HG03558 (cell line): ENCODE measurements at regions not wholly inside any gene's neighbourhood (a gene's known extent, or its start where the extent isn't known, plus 50 kb on each side); places are given as distances from the start of the nearest gene placed in this dataset.
"Not testable (repeated sequence)": the region's sequence is repeated elsewhere in the genome, so short reads cannot be mapped to it uniquely, and the experiment has no call there.

Experiments
- ATAC-seq: cut with Tn5 transposase; IDR thresholded peaks from one replicate; pipeline ENCODE4 v1.9.1; 2021; ENCODE audit warnings: moderate number of reproducible peaks; ENCODE audit not compliant: unreplicated experiment; ENCODE audit errors: extremely low read depth

DNA sequence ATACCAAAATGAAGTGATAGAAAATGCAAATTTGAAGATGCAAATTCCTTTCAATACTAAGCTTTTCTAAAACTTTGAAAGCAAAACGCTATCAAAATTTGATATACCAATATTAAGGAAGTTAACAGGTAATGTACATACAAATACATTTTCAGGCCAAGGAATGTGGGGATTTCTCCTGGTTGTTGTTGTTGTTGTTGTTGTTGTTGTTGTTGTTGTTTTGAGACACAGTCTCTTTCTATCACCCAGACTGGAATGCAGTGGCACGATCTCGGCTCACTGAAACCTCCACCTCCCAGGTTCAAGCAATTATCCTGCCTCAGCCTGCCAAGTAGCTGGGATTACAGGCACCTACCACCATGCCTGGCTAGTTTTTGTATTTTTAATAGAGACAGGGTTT is 224.7 kb upstream of the NEBL start:
- ATAC-seq, result not testable (repeated sequence)

DNA sequence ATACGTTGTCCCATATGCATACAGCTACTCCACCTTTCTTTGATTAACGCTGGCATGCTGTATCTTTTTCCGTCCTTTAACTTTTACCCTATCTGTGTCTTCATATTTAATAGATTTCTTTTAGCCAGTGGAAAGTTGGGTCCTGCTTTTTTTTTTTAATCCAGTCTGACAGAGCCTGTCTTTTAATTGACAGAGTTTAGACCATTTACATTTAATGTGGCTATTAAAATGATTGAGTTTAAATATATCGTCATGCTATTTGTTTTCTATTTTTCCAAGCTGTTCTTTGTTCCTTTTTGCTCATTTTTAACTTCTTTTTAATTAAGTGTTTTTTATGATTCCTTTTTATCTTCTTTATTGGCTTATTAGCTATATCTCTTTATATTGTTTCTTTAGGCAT is 217.6 kb upstream of the NEBL start:
- ATAC-seq, result no peak

DNA sequence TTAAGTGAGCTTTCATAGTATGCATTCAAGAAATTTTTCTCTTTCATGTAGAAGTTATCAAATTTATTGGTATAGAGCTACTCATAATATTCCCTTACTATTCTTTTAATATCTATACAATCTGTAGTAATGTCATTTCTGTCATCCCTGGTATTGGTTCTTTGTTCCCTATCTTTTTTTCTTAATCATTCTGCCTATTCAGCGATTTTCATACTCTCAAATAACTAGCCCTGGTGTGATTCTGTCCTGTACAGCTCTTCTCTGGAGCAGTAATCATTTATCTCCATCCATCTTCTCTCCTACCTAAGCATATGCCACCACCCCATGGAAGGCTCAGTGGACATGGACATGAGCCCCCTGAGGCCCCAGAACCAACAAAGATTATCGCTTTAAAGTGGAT is 213.2 kb upstream of the NEBL start:
- ATAC-seq, result no peak

DNA sequence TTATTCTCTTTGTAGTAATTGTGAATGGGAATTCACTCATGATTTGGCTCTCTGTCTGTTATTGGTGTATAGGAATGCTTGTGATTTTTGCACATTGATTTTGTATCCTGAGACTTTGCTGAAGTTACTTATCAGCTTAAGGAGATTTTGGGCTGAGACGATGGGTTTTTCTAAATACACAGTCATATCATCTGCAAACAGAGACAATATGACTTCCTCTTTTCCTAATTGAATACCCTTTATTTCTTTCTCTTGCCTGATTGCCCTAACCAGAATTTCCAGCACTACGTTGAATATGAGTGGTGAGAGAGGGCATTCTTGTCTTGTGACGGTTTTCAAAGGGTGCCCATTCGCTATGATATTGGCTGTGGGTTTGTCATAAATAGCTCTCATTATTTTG is 209.8 kb upstream of the NEBL start:
- not testable (repeated sequence) for ATAC-seq

DNA sequence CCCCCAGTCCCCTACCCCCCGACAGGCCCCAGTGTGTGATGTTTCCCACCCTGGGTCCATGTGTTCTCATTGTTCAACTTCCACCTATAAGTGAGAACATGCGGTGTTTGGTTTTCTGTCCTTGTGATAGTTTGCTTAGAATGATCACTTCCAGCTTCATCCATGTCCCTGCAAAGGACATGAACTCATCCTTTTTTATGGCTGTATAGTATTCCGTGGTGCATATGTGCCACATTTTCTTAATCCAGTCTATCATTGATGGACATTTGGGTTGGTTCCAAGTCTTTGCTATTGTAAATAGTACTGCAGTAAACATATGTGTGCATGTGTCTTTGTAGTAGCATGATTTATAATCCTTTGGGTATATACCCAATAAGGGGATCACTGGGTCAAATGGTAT is 208.2 kb upstream of the NEBL start:
- not testable (repeated sequence) for ATAC-seq

DNA sequence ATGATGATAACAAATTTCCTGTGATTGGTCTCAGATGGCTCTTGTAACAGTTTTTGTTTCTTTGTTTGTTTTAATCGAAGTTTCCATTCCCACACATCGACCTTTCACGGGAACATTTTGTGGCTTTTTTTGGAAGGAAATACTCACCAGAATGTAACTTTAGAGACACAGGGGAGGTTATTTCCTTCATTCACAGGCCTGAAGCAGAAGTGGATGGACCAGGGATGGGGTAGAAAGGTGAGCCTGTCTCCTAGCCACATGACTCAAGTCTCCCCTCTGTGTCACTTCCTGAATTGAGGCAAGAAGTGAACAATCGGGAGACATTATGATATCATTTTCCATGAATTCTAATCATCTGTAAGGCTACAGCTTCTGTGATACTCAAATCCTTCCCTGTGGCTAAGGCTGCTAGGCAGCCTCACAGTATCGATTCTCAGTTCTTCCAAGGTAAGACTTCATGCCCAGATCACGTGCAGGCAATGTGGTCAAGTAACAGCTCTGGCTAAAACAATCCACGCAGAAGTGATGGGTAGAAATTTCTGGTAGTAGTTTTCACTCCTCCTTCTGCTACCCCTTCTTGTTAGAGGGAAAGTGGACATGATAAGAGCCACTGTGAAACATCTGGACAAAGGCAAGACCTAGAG is 203.9 kb upstream of the NEBL start:
- no peak for ATAC-seq

DNA sequence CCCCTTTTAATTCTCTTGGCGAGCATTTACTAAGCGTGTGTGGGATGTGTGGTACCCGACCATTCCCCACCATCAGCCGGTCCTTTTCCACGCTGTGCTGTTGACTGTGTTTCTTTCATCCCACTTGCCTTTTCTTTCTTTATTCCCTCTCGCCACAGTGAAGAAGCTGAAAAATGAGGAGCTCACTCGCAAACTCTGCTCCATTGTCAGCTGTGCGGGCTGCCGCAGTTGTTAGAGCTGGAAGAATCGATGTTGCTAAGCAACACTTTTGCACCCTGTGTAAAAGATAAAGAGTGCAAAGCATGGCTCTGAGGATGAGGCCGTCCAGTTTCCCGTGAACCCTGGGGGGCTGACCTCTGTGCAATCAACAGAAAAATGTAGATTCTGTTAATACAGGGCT is 203.1 kb upstream of the NEBL start:
- no peak for ATAC-seq

DNA sequence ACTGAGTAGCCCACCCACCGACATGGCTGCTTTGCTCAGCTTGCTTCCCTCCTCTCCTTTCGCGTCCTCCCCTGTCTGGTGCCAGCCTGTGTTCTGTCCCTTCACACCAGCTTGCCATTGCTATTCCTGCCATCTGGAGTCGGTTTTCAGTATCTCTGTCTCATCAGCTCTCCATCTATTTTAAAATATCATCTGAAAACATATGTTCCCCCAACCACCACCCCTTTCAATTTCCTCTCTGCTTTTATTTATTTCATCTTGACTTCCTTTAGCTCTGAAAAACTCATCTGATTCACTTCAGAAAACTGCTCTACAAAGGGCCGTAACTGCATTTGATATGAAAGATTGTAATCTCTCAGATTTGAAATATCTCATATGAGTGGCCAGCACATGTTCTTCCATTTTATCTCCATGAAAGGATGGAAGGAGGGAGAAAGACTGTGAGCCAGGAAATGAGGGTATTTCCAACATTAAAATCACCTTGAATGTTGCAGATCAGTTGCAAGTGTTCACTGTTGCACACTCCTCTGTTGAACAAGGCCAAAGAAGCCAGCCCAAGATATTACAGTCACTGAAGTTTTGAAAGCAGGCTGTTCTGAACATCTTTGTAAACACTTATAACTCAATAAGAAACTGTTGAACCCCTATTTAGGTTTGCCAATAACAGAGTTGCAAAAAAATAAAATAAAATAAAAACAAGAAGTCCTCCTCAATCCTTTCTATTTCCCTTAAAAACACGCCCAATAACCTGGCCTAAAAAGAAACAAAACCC is 202.4 kb upstream of the NEBL start:
- ATAC-seq, result no peak

DNA sequence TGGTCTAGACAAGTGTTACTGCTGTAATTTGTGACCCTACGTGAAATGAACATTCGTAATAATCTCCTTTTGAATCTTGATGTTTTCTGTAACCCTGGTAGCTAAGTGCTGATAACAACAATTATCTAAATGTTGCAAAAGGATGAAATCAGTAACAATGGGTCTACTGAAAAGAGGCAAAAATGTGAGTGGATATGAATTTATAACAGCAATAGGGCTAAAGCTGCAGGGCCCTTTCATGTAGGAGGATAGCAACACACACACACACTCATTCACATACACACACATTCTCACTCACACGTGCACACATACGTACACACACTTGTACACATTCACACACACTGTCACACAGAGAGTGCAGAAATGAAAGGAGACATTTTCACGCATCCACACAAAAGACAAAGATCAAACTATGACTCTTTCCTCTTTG is 200.8 kb upstream of the NEBL start:
- no peak for ATAC-seq

DNA sequence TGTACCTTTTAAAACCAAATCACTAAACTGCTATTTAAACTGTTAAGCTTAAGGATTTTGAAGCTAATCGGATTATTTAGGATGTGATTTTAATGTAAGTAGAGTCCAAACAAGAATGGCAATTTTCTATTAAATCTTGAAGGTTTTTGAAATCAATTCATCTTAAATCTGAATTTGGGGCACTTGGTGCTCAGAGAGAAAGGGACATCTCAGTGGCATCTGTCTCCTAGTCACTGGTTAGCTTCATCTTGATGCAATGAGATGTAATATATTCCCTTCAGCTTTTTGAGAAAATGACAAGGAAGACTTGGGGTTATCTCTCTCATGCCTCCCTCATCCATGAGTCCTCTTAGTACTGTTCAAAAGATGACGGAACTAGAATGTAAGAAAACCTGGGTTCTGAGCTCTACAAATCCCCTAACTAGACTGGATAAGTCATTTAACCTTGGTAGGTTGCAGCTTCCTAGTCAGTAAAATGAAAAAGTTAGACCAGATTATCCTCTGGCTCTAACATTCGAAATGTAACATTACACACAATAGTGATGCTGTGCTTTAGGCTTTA is 198.5 kb upstream of the NEBL start:
- no peak for ATAC-seq

DNA sequence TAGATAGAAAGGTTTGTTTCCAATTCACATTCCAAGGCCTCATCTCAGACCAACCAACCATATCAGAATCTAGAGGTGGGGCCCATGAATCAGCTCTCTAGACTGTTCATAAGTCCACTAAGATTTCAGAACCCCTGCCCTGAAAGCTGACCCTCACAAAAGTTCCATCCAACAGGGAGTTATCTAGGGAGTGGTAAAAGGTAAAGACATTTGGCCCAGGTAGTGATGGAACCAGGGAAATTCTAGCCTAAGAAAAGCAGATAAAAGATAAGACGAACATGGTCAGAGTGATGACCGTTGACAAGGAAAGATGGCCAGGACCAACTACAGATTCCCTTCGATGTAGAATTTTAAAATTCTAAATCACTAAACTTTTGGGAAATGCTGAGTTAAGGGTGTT is 198.0 kb upstream of the NEBL start:
- no peak for ATAC-seq

DNA sequence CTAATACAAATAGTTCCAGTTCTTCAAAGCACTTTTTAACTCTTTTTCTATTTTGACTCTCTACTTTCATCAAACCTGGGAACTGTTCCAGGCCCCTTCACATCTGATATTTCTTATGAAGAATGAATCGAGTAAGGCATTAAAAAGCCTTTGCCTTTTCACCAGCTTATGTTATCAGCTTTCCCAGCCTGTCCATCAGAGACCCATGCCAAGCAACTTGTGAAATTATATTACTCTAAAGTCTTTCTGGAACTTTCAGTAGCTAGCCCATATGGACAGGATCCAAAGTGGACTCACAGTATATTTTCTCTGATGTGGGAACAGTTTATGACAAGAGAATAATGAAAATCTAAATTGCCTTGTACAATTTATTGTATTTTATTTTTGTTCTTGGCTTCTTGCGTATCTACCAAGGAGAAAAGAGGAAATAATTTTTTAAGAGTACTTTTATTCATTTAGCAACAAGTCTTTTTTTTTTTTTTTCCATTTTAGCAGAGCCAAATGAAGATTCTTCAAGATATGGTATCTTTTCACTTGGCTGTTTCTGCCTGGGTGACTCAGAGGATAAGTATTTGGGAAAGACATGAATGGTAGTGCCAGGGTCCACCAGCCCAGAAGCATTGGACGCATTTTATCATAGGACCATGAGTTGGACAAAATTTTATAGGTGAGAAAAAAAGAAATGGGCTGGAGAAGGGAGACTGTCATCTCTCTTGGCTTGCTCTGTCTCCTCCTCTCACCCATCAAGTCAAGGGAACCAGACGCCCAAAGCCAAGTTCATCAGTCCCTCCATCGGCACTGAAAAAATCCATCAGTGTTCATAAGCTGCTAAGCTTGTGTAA is 195.8 kb upstream of the NEBL start:
- ATAC-seq, result no peak

DNA sequence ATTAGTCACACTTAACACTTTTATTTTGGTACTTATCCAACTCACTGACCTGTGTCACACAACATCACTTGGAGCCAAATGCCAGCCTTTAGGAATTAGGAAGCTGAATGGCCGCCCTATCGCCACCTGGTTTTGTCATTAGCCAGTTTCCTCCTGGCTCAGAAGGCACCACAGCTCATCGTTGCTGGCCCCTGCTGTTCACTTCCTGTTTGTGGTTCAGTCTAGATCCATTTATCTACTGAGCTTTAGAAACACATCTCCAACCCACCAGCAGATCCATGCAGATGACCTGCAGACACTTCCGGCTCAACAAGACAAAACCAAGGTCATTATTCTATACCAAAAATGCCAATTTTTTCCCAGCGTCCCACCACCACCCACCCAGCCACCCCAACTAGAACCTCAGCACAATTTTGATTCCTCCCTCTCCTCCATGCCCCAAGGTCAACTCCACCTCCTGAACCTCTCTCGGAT is 193.5 kb upstream of the NEBL start:
- no peak for ATAC-seq

DNA sequence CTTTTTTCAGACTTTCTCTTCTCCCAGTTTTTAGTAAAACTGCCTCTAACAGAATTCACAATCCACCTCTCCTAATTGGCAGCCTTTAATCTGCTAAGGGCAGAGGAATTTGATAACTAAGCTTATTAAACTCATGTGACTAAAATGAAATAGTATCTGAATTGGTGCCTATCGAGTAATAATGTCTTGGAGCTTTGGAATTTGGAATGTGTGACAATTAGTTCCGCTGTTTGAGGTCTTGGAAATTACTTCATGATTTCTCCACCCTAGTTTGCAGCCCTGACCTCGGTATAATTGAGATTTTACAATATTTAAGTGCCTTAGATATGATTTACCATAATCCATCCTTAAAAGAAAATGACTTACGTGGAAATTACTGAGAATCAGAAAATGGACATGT is 190.4 kb upstream of the NEBL start:
- no peak for ATAC-seq

DNA sequence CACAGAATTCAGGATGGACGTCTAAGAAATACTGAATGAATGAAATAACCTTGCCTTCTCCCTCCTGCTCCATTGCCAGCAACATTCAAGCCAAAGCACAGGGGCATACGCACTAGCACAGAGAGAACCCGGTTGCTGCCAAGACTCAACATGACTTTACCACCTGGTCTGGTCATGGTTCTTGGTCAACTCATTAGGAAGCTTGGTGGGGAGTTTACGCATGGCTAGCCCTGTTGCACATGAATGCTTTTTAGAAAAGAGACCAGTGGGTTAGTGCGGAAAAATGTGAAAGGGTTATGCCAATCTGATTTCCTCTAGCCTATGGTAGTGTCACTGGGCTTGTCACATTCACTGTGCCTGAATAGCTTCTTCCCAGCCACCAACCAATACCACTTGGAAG is 187.6 kb upstream of the NEBL start:
- no peak for ATAC-seq

DNA sequence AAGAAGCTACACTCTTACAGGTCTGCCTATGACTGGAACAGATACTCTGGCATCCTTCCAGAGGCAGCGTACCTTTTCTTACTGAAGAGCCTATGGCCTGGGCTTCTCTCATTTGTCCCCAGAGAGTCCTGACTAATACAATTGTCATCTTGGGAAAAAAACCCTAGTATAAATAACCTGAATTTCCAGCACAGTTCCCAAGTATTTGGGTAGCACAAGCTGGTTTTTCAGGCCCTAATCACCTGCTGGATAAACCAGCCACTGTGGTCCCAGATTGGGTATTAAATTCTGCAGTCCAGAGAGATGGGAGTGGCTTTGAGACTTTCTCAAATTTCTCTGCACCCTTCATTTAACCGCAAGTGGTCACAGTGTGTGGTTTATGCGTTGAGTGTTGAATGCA is 186.8 kb upstream of the NEBL start:
- ATAC-seq, result no peak

DNA sequence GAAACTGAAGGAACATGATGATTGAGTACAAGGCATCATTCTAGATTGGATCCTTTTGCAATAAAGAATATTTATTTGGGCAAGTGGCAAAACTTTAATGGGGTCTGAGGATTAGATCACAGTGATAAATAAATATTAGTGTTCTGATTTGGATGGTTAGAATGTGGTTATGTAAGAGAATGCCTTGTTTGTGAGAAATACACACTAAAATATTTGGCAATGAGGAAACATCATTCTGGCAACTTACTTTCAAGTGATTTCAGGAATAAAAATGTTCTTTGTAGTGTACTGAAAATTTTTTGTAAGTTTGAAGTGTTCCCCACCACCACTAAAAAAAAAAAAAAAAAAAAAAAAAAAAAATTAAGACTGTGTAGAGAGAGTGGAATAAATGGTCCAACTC is 185.1 kb upstream of the NEBL start:
- ATAC-seq, result no peak

DNA sequence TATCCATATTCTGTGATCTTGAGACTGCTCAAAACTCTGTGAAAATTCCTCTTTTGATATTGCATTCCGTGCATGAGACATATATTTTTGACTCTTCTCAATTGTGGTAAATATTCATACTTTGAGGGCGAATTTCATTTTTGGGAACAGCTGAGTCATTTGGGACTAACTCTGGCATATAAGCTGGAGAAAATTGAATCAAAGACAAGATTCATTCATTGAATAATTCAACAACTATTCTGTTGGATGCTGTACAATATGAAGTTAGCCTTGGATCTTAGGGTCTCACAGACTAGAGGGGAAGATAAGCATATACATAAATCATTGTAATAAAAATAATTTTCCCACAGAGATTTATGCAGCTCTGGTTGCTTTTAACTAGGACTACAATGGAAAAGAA is 183.2 kb upstream of the NEBL start:
- ATAC-seq, result no peak

DNA sequence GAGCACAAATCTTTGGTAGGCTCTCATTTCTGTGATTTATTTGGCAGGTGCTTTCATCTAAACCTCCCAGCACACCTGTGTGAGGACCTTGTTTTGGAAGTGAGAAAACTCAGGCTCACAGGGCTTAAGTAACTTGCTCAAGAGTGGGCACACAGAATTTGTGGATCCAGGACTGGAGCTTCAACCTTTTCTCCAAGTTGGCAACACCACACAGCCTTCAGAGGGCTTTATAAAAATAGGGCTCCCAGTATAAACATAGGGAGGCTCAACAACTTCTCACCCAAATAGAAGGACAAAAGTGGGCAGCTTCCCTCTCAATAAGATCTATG is 182.2 kb upstream of the NEBL start:
- no peak for ATAC-seq

DNA sequence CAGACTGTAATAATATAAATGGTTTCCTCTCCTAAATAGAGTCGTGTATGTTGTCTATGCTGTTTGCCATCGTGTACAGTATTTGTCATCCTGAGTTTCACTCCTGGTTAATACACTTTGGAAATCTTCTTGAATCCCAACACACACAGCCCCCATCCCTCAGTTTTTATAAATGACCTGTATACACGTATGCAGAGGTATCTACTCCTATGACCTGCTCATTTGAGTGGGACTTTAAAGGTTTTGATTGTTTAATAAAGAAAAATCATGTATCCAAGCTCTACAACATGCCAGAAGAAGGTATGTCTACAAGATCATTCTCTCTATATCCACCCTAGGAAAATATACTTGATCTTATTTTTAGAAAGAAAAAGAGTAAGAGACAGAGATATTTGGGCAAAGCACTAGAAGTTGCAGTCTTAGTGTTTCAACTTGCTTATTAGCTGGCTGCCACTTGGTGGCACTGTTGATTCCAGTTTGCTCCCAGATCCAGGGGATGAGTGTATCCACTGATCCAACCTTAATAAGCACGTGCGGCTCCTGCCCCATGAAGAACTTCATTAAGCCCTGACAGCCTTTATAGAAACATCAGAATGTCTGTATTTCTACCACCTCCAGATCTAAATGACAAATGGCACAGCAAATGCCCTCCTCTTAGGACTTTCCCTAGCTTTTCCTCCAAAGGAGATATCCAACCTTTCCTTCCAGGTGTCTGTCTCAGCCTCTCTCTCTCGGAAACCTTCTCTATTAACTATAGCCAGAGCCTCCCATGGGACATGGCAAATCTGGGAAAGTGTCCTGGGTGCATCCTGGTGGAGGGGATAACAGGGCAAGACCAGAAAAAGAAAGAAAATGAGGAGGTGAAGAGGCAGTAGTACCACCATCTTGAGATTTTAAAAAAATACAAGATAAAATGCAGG is 181.6 kb upstream of the NEBL start:
- no peak for ATAC-seq
